ENCODE measurements at regions not wholly inside any gene's neighbourhood (a gene's known extent, or its start where the extent isn't known, plus 50 kb on each side); places are given as distances from the start of the nearest gene placed in this dataset.

- Histone ChIP-seq H3K23me2 (ENCODE audit: low read depth, low read length) (no peaks in the 10 kb centered on the region), H4K8ac (ENCODE audit: extremely low read depth, insufficient read depth, low read length) (no peak overlapping the region), H2BK5ac (ENCODE audit: low read depth, low read length) (no peak overlapping the region), H3K23ac (ENCODE audit: insufficient read length) (no peak overlapping the region), H2BK12ac (ENCODE audit: low read depth, low read length) (no peak overlapping the region), H3K4me2 (ENCODE audit: insufficient read depth in 1 of 2, low read depth in 2 of 2, low read length in 2 of 2) (no peak overlapping the region), H2AK5ac (ENCODE audit: low read depth, low read length) (no peak overlapping the region), H2BK120ac (replicated peaks; ENCODE audit: low read depth, low read length) (no peak overlapping the region), H3K18ac (ENCODE audit: extremely low read depth, low read length) (no peak overlapping the region), H4K91ac (replicated peaks; ENCODE audit: insufficient read length, low read length) (no peak overlapping the region), H3K27ac (ENCODE audit: low read depth, low read length) (no peak overlapping the region), H3K56ac (replicated peaks; ENCODE audit: insufficient read length, low read depth, low read length) (no peak overlapping the region), H2BK20ac (ENCODE audit: low read length) (no peak overlapping the region), H3K4ac (replicated peaks; ENCODE audit: insufficient read length, low read depth, low read length) (no peak overlapping the region), H3K4me1 (replicated peaks in 1 of 4; ENCODE audit: control insufficient read depth in 3 of 4, insufficient read depth in 4 of 4, low read length in 3 of 4) (no peaks in the 10 kb centered on the region), H3K79me1 (ENCODE audit: low read depth, low read length) (no peaks in the 10 kb centered on the region), H3K14ac (ENCODE audit: insufficient read length) (no peak overlapping the region), H4K20me1 (replicated peaks in 1 of 2; ENCODE audit: control insufficient read depth in 1 of 2, insufficient read depth in 2 of 2, low read length in 2 of 2) (no peaks in the 10 kb centered on the region), H3K9me3 (ENCODE audit: insufficient read depth in 2 of 2, low read depth in 1 of 2, low read length in 1 of 2) (no peaks in the 10 kb centered on the region), H3K4me3 (ENCODE audit: extremely low read depth in 1 of 4, insufficient read depth in 2 of 4, low read depth in 3 of 4, low read length in 4 of 4) (no peak overlapping the region), H2AFZ (ENCODE audit: low read length) (no peak overlapping the region), H3K9ac (replicated peaks in 1 of 4; ENCODE audit: extremely low read depth in 1 of 4, low read depth in 3 of 4, low read length in 3 of 4) (no peak overlapping the region), H3K79me2 (ENCODE audit: control insufficient read depth in 1 of 2, insufficient read depth in 2 of 2, low read length in 2 of 2) (no peaks in the 10 kb centered on the region), H4K5ac (ENCODE audit: insufficient read length, low read depth, low read length) (no peak overlapping the region), H2BK15ac (ENCODE audit: low read length) (no peak overlapping the region), H3K36me3 (ENCODE audit: control insufficient read depth in 2 of 4, insufficient read depth in 4 of 4, low read length in 3 of 4) (no peaks in the 10 kb centered on the region), H3K27me3 (replicated peaks in 1 of 4; ENCODE audit: control insufficient read depth in 3 of 4, extremely low read depth in 1 of 4, insufficient read depth in 3 of 4, low read length in 3 of 4) (no peaks in the 10 kb centered on the region)
- FAIRE-seq (no peak), DNase-seq (ENCODE audit: low read depth in 1 of 2, low spot score in 2 of 2) (no peak)
- POLR2A ChIA-PET (ENCODE audit: partially characterized antibody) = no interaction called here
- WGBS, 2 experiments (ENCODE audit: extremely low coverage in 1 of 2, insufficient coverage in 1 of 2, insufficient read length in 1 of 2, insufficient replicate concordance in 2 of 2, low coverage in 1 of 2, low lambda C conversion rate in 2 of 2, missing lambda C conversion rate in 1 of 2) = 82% methylated on average over 2 of the region's 2 CpGs; no CpG with 5 or more reads in 1 of the 2 experiments
- CTCF ChIA-PET (ENCODE audit: partially characterized antibody) = interaction anchor here (1.3 to 1.5 kb wide), 2 partner anchors 11 to 649 kb away, joined by 3 read pairs; no protein-coding TSS in a partner anchor
- TF ChIP-seq SRF (IDR thresholded peaks at IDR 0.05; ENCODE audit: low read depth, low read length) = no peak
- TF ChIP-seq NANOG (IDR thresholded peaks at IDR 0.05; ENCODE audit: insufficient read depth, low read depth, low read length, poor library complexity, severe bottlenecking) = no peak
- TF ChIP-seq RFX5 (IDR thresholded peaks at IDR 0.05; ENCODE audit: borderline replicate concordance, low read depth, low read length) = no peak
- TF ChIP-seq FOSL1 (IDR thresholded peaks at IDR 0.05; ENCODE audit: insufficient read depth, low read depth, low read length) = no peak
- TF ChIP-seq EGR1 (IDR thresholded peaks at IDR 0.05; ENCODE audit: borderline replicate concordance, low read depth, low read length) = no peak
- TF ChIP-seq RNF2 (IDR thresholded peaks at IDR 0.05; ENCODE audit: borderline replicate concordance, low read depth, low read length, missing control alignments, poor library complexity, severe bottlenecking) = no peak
- no peak for TF ChIP-seq BRCA1 (IDR thresholded peaks at IDR 0.05; ENCODE audit: low read depth, low read length)
- no peak for TF ChIP-seq TEAD4 (IDR thresholded peaks at IDR 0.05; ENCODE audit: low read depth, low read length)
- TF ChIP-seq EZH2 (IDR thresholded peaks at IDR 0.05; ENCODE audit: low read depth, low read length, severe bottlenecking) = no peak
- TF ChIP-seq MAFK (IDR thresholded peaks at IDR 0.05; ENCODE audit: low read depth, low read length) = no peak
- TF ChIP-seq POLR2AphosphoS5 (IDR thresholded peaks at IDR 0.05; ENCODE audit: low read depth, low read length) = no peak
- TF ChIP-seq ATF2 (IDR thresholded peaks at IDR 0.05; ENCODE audit: low read length) = no peak
- TF ChIP-seq RAD21 (IDR thresholded peaks at IDR 0.05 in 1 of 2, conservative IDR thresholded peaks at IDR 0.05 in 1 of 2; ENCODE audit: low read depth in 2 of 2, low read length in 2 of 2) = no peak
Observed at GRCh38 chr7:53397911-53398310, 362.5 kb downstream of the POM121L12 start.

Data from H1 (cell line).